HepG2 (cell line): ENCODE measurements at regions not wholly inside any gene's neighbourhood (a gene's known extent, or its start where the extent isn't known, plus 50 kb on each side); places are given as distances from the start of the nearest gene placed in this dataset.

ENCODE experiments used
- ATAC-seq: fragments of 200-7000 bp; cut with Tn5 transposase; 3 replicates; pipeline ENCODE4 v1.9.1; 2020; ENCODE audit warnings: mild to moderate bottlenecking, moderate library complexity
- BruUV-seq: library from RNA; stranded (reverse); fragments of 400-500 nt; replicated peaks from 2 replicates; lab custom pipeline; 2021; lab: Mats Ljungman, UMichigan
- CTCF ChIA-PET: fragments of 300-600 bp; formaldehyde crosslinking; extraction: SDS; loops from one replicate; lab custom pipeline; 2021; ENCODE audit warnings: low total read pairs, inconsistent platforms, low intra/inter-chr PET ratio; lab: Yijun Ruan, JAX
- POLR2A ChIA-PET: fragments of 350-600 bp; sonication (Branson Sonifier 250); formaldehyde crosslinking; loops from one replicate; lab custom pipeline; 2020; ENCODE audit warnings: antibody characterized with exemption, inconsistent platforms; lab: Yijun Ruan, JAX
- DNase-seq: peaks from one replicate; pipeline ENCODE4 v3.0.0-alpha.2; 2015; ENCODE audit warnings: low spot score
- FAIRE-seq: peaks from 3 replicates; lab custom pipeline; 2011; peaks lifted over from hg19 to GRCh38; lab: Jason Lieb, UNC
- H2AFZ ChIP-seq: one replicate; pipeline ENCODE4 v1.6.1; 2011; ENCODE audit warnings: low read length, inconsistent platforms
- H3K27ac ChIP-seq: fragments of 300-600 bp; 3 replicates; pipeline ENCODE4 v1.8.0; 2011; ENCODE audit warnings: mixed run types, mild to moderate bottlenecking, mixed read lengths, low read length, inconsistent platforms; ENCODE audit not compliant: insufficient read depth; ENCODE audit errors: extremely low read length
- H3K27me3 ChIP-seq, 2 experiments: fragments of 200-600 bp in 1 of 2; 2 replicates in 1 of 2; 3 replicates in 1 of 2; pipeline versions ENCODE4 v1.6.0 to v1.8.0; 2011; ENCODE audit warnings: low read length in 2 of 2, mild to moderate bottlenecking in 2 of 2, moderate library complexity in 2 of 2, inconsistent platforms in 1 of 2; ENCODE audit not compliant: insufficient read depth in 2 of 2, control insufficient read depth in 1 of 2
- H3K36me3 ChIP-seq, 2 experiments: fragments of 200-600 bp in 1 of 2; replicated peaks in 1 of 2; 2 replicates in 1 of 2; 3 replicates in 1 of 2; pipeline versions ENCODE4 v1.5.1 to v1.8.0; 2011; ENCODE audit warnings: low read length in 2 of 2, inconsistent platforms in 1 of 2; ENCODE audit not compliant: insufficient read depth in 2 of 2, control insufficient read depth in 1 of 2
- H3K4me1 ChIP-seq: 2 replicates; pipeline ENCODE4 v1.5.1; 2012; ENCODE audit warnings: low read length, inconsistent platforms; ENCODE audit not compliant: insufficient read depth
- H3K4me2 ChIP-seq: 2 replicates; pipeline ENCODE4 v1.6.0; 2011; ENCODE audit warnings: low read depth, low read length, inconsistent platforms
- H3K4me3 ChIP-seq, 3 experiments: fragments of 200-600 bp in 1 of 3; sonication (generic), shearing (Covaris generic) in 1 of 3; replicated peaks in 1 of 3; 2 replicates each; pipeline ENCODE4 v1.5.1; 2011 to 2016; ENCODE audit warnings: low read length in 3 of 3, inconsistent platforms in 2 of 3, low read depth in 2 of 3, mild to moderate bottlenecking in 2 of 3, control low read depth in 1 of 3, mixed read lengths in 1 of 3; ENCODE audit not compliant: insufficient read depth in 1 of 3
- H3K79me2 ChIP-seq: one replicate; pipeline ENCODE4 v1.6.1; 2011; ENCODE audit warnings: low read length, inconsistent platforms; ENCODE audit not compliant: insufficient read depth
- H3K9ac ChIP-seq: 2 replicates; pipeline ENCODE4 v1.6.0; 2011; ENCODE audit warnings: mild to moderate bottlenecking, low read depth, low read length, inconsistent platforms; ENCODE audit not compliant: insufficient read depth
- H3K9me3 ChIP-seq: 2 replicates; pipeline ENCODE4 v1.5.1; 2012; ENCODE audit warnings: mild to moderate bottlenecking, low read length
- H4K20me1 ChIP-seq: 2 replicates; pipeline ENCODE4 v1.6.0; 2011; ENCODE audit warnings: inconsistent platforms, mild to moderate bottlenecking, low read length, moderate library complexity; ENCODE audit not compliant: insufficient read depth
- CEBPB ChIP-seq: IDR thresholded peaks from 2 replicates; pipeline ENCODE4 v1.6.1; 2011; ENCODE audit warnings: low read depth, low read length, improper control_type of control experiment, borderline replicate concordance
- CENPX ChIP-seq: sonication (generic); formaldehyde crosslinking; IDR thresholded peaks from 2 replicates; pipeline ENCODE4 v1.9.0; 2021; ENCODE audit warnings: mild to moderate bottlenecking, missing genetic modification reagents, moderate library complexity
- GTF2F1 ChIP-seq: fragments of 150-350 bp; IDR thresholded peaks from 2 replicates; pipeline ENCODE4 v1.6.1; 2014; ENCODE audit warnings: low read length
- KLF16 ChIP-seq, 2 experiments: sonication (generic) in 1 of 2; formaldehyde crosslinking in 1 of 2; IDR thresholded peaks; 2 replicates each; pipeline versions ENCODE4 v1.6.1 to v1.8.0; 2016 to 2023; ENCODE audit warnings: missing genetic modification reagents in 2 of 2, missing compliant biosample characterization in 1 of 2
- MAFF ChIP-seq: IDR thresholded peaks from 2 replicates; pipeline ENCODE4 v1.6.1; 2011; ENCODE audit warnings: low read depth, low read length, improper control_type of control experiment
- MAFK ChIP-seq, 2 experiments: IDR thresholded peaks in 1 of 2; conservative IDR thresholded peaks in 1 of 2; 2 replicates each; pipeline ENCODE4 v1.6.1; 2011; ENCODE audit warnings: improper control_type of control experiment in 2 of 2, low read length in 2 of 2
- PAF1 ChIP-seq: IDR thresholded peaks from 2 replicates; pipeline ENCODE4 v1.6.1; 2016; ENCODE audit warnings: missing genetic modification reagents, missing compliant biosample characterization
- SATB2 ChIP-seq: sonication (generic); formaldehyde crosslinking; IDR thresholded peaks from 2 replicates; pipeline ENCODE4 v1.5.0; 2020; ENCODE audit warnings: missing genetic modification reagents
- SETDB1 ChIP-seq: sonication (generic); formaldehyde crosslinking; IDR thresholded peaks from 2 replicates; pipeline ENCODE4 v1.5.1; 2020; ENCODE audit warnings: missing genetic modification reagents, mild to moderate bottlenecking, borderline replicate concordance
- ZNF747 ChIP-seq: sonication (generic); formaldehyde crosslinking; IDR thresholded peaks from 2 replicates; pipeline ENCODE4 v1.8.1; 2023; ENCODE audit warnings: missing genetic modification reagents, mild to moderate bottlenecking, borderline replicate concordance
- WGBS: methylation state at CpG from one replicate; pipeline ENCODE4 v1.1.6; 2017; ENCODE audit warnings: low lambda C conversion rate; 5-methylcytosine and 5-hydroxymethylcytosine counted together
- in situ Hi-C: cut with HindIII; loops from 2 replicates; pipeline ENCODE4 v1.10.0; 2017; ENCODE audit warnings: low pct_unique_long_range_greater_than_20kb; ENCODE audit not compliant: extremely low pct_ligation_motif_present
- intact Hi-C: fragments of 100-400 bp; cut with micrococcal nuclease; formaldehyde crosslinking; loops from one replicate; pipeline ENCODE4 v1.10.0; 2022; ENCODE audit not compliant: unreplicated experiment
- TF ChIP-seq, protein P1 (sequence below): sonication (generic); formaldehyde crosslinking; IDR thresholded peaks from 2 replicates; pipeline ENCODE4 v1.4.0; 2020; ENCODE audit warnings: missing genetic modification reagents, borderline replicate concordance

- no peak for DNase-seq
- Histone ChIP-seq H3K9me3 (no peaks in the 10 kb centered on the region), H3K4me3 (no peak overlapping the region), H3K9ac (no peak overlapping the region), H3K27me3 (no peaks in the 10 kb centered on the region), H3K79me2 (no peaks in the 10 kb centered on the region), H4K20me1 (no peaks in the 10 kb centered on the region), H3K36me3 (no peaks in the 10 kb centered on the region), H2AFZ (no peak overlapping the region), H3K27ac (no peak overlapping the region), H3K4me1 (no peaks in the 10 kb centered on the region), H3K4me2 (no peak overlapping the region)
- ATAC-seq, result no peak
- TF ChIP-seq GTF2F1, result no peak
- no peak for TF ChIP-seq SATB2 (CRISPR knock-in tag)
- TF ChIP-seq CEBPB, result peak; percentile 78
- intact Hi-C loops (no loop called here), in situ Hi-C loops (no loop called here)
- 0% methylated on average over 2 of the region's 2 CpGs for WGBS
- no TSS peak for BruUV-seq
- ChIA-PET CTCF (no interaction called here), POLR2A (no interaction called here)
- FAIRE-seq, result no peak
Observed at GRCh38 chr2:184206045-184206444, 392.3 kb upstream of the ZNF804A start.

- Histone ChIP-seq H3K4me1 (no peaks in the 10 kb centered on the region), H3K4me3 (no peak overlapping the region), H4K20me1 (no peaks in the 10 kb centered on the region), H3K79me2 (no peaks in the 10 kb centered on the region), H2AFZ (no peak overlapping the region), H3K27me3 (no peaks in the 10 kb centered on the region), H3K9me3 (no peaks in the 10 kb centered on the region)
- FAIRE-seq (no peak), DNase-seq (no peak), ATAC-seq (no peak)
- ChIA-PET CTCF (no interaction called here), POLR2A (no interaction called here)
- in situ Hi-C loops (no loop called here), intact Hi-C loops (no loop called here)
- BruUV-seq, result no TSS peak
- TF ChIP-seq CENPX (CRISPR knock-in tag), result no peak
- TF ChIP-seq MAFF, result peak; percentile 89
- no peak for TF ChIP-seq ZNF747 (CRISPR knock-in tag)
- no peak for TF ChIP-seq KLF16 (CRISPR knock-in tag; IDR thresholded peaks at IDR 0.05)
- no peak for TF ChIP-seq PAF1
- peak; percentile 84 to 93 for TF ChIP-seq MAFK (conservative IDR thresholded peaks at IDR 0.05 in 1 of 2, IDR thresholded peaks at IDR 0.05 in 1 of 2; ENCODE audit: low read length in 2 of 2)
- TF ChIP-seq, protein P1, sequence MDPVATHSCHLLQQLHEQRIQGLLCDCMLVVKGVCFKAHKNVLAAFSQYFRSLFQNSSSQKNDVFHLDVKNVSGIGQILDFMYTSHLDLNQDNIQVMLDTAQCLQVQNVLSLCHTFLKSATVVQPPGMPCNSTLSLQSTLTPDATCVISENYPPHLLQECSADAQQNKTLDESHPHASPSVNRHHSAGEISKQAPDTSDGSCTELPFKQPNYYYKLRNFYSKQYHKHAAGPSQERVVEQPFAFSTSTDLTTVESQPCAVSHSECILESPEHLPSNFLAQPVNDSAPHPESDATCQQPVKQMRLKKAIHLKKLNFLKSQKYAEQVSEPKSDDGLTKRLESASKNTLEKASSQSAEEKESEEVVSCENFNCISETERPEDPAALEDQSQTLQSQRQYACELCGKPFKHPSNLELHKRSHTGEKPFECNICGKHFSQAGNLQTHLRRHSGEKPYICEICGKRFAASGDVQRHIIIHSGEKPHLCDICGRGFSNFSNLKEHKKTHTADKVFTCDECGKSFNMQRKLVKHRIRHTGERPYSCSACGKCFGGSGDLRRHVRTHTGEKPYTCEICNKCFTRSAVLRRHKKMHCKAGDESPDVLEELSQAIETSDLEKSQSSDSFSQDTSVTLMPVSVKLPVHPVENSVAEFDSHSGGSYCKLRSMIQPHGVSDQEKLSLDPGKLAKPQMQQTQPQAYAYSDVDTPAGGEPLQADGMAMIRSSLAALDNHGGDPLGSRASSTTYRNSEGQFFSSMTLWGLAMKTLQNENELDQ (CRISPR knock-in tag), result no peak
- no peak for TF ChIP-seq SETDB1
- TF ChIP-seq, all 625 proteins: peak for 2
- H3K9ac ChIP-seq, result no peak overlapping the region
- H3K27ac ChIP-seq, result no peak overlapping the region
- H3K4me2 ChIP-seq, result no peak overlapping the region
- WGBS, result 9% methylated on average over 3 of the region's 3 CpGs
- H3K36me3 ChIP-seq, result no peaks in the 10 kb centered on the region
Observed at GRCh38 chr2:184210329-184210728, 388.0 kb upstream of the ZNF804A start.
